ENCODE measurements at regions not wholly inside any gene's neighbourhood (a gene's known extent, or its start where the extent isn't known, plus 50 kb on each side); places are given as distances from the start of the nearest gene placed in this dataset.

DNA sequence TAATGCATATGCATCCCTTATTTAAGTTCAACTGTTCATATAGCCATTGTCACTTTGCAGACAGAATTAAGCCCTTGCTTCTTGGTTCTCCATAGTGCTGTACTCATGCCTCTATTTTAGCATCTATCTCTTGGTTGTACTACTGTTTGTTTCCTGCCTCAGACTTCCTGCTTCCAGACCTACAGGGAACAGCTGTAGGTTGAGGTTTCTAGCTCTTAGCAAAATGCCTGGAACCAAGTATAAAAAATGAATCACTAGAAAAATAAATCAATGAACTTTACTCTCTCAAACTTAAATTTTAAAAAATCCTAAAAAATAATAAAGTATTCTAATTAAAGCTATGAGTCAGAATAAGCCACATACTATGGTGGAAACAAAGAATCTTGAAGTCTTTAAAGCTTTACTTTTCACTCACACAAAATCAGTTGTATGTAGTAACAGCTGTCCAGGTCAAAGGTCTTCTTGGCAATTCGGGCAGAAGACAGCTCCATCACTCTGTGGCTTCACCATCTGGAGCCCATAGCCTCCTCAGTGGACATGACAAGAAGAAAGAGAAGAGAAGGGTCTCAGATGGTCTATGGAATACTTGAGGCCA lies 1228.1 kb upstream of the GYPC start:
- Histone ChIP-seq H3K27me3 (no peaks in the 10 kb centered on the region), H3K4me1 (no peaks in the 10 kb centered on the region), H3K27ac (no peak overlapping the region), H3K4me3 (no peak overlapping the region), H3K36me3 (no peaks in the 10 kb centered on the region), H3K9me3 (no peaks in the 10 kb centered on the region)
- TF ChIP-seq POLR2A (IDR thresholded peaks at IDR 0.05) = no peak
- no peak for TF ChIP-seq POLR2AphosphoS5 (IDR thresholded peaks at IDR 0.05)
- TF ChIP-seq CTCF (IDR thresholded peaks at IDR 0.05) = no peak
- intact Hi-C loops (cut with DNase I; ENCODE audit: low total_unique reads) = no loop called here
- no peak for DNase-seq (ENCODE audit: low spot score in 2 of 2)

DNA sequence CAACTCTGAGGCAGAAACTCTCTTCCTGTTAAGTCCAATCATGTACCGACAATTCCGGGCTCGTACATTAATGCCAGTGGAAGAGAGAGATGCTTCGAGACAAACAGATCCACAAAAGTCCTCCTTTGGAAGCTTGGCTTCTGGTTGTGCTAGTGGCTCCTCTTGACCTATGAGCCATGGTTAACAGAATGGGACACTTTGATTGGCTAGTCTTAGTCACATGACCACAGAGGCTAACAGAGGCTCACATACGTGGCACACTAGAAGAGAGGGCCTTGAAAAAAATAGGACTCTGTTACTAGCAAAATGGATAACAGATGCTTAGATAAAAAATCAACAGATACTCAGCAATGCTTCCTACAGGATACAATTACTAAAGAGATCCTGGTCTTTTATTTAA lies 1211.9 kb upstream of the GYPC start:
- no peaks in the 10 kb centered on the region for H3K27me3 ChIP-seq
- intact Hi-C loops (cut with DNase I; ENCODE audit: low total_unique reads) = no loop called here
- no peaks in the 10 kb centered on the region for H3K9me3 ChIP-seq
- no peak overlapping the region for H3K27ac ChIP-seq
- H3K36me3 ChIP-seq = no peaks in the 10 kb centered on the region
- H3K4me3 ChIP-seq = no peak overlapping the region
- TF ChIP-seq POLR2AphosphoS5 (IDR thresholded peaks at IDR 0.05) = no peak
- no peaks in the 10 kb centered on the region for H3K4me1 ChIP-seq
- no peak for DNase-seq (ENCODE audit: low spot score in 2 of 2)

GRCh38 chr2:125445495-125445894 lies 1210.5 kb upstream of the GYPC start:
- DNase-seq (ENCODE audit: low spot score in 2 of 2) = no peak
- Histone ChIP-seq H3K9me3 (no peaks in the 10 kb centered on the region), H3K4me3 (no peak overlapping the region), H3K4me1 (no peaks in the 10 kb centered on the region), H3K27ac (no peak overlapping the region), H3K36me3 (no peaks in the 10 kb centered on the region), H3K27me3 (no peaks in the 10 kb centered on the region)
- intact Hi-C loops (cut with DNase I; ENCODE audit: low total_unique reads) = no loop called here
- TF ChIP-seq POLR2A (IDR thresholded peaks at IDR 0.05) (no peak), CTCF (IDR thresholded peaks at IDR 0.05) (no peak), POLR2AphosphoS5 (IDR thresholded peaks at IDR 0.05) (no peak)

DNA sequence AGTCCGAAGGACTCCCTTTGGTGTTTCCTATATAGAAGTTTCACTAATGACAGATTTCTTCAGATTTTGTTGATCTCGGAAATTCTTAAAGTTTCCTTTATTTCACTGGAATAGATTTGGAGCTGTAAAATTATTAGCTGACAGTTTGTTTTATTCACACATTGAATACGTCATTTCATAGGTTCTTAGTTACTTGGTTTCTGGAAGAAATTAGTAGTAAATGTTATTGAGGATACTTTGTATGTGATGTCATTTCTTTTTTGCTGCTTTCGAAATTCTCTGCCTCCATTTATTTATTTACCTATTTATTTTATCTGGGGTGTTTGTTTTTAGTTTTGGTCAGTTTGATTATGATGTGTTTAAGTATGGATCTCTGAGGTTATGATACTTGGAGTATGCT lies 1205.9 kb upstream of the GYPC start:
- H3K27ac ChIP-seq = no peak overlapping the region
- intact Hi-C loops (cut with DNase I; ENCODE audit: low total_unique reads) = no loop called here
- no peak overlapping the region for H3K4me3 ChIP-seq
- no peaks in the 10 kb centered on the region for H3K4me1 ChIP-seq
- no peaks in the 10 kb centered on the region for H3K36me3 ChIP-seq
- TF ChIP-seq CTCF (IDR thresholded peaks at IDR 0.05) (no peak), POLR2A (IDR thresholded peaks at IDR 0.05) (no peak), POLR2AphosphoS5 (IDR thresholded peaks at IDR 0.05) (no peak)
- DNase-seq (ENCODE audit: low spot score in 2 of 2) = no peak
- peaks cover 0 to 4% of the 10 kb centered on the region in 2 donors for H3K9me3 ChIP-seq
- no peaks in the 10 kb centered on the region for H3K27me3 ChIP-seq

DNA sequence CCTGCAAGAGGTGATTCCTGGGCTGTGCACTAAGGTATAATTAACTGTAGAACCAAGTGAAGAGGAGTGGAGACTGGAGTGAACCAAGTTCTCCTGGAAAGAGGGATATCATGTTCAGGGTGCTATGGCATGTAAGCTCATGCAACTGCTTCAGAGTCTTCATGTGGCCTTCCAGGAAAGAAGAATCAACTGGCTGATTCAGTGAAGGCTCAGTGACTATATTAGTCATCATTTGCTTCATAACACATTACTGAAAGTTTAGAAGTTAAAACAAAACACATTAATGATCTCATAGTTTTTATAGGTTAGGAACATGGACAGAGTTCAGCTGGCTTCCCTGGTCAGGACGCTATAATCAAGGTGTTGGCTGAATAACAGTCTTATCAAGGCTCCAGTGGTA lies 1200.8 kb upstream of the GYPC start:
- Histone ChIP-seq H3K36me3 (no peaks in the 10 kb centered on the region), H3K27ac (no peak overlapping the region), H3K9me3 (peaks cover 0 to 4% of the 10 kb centered on the region in 2 donors), H3K27me3 (no peaks in the 10 kb centered on the region), H3K4me3 (no peak overlapping the region), H3K4me1 (no peaks in the 10 kb centered on the region)
- DNase-seq (ENCODE audit: low spot score in 2 of 2) = no peak
- intact Hi-C loops (cut with DNase I; ENCODE audit: low total_unique reads) = no loop called here
- TF ChIP-seq POLR2A (IDR thresholded peaks at IDR 0.05) (no peak), CTCF (IDR thresholded peaks at IDR 0.05) (no peak), POLR2AphosphoS5 (IDR thresholded peaks at IDR 0.05) (no peak)
